Natural killer cell (primary cell): ENCODE measurements at regions not wholly inside any gene's neighbourhood (a gene's known extent, or its start where the extent isn't known, plus 50 kb on each side); places are given as distances from the start of the nearest gene placed in this dataset.

Experiments
- ATAC-seq, 3 donors: fragments of 150-1000 bp in 2 of 3; fragments of 200-7000 bp in 1 of 3; cut with Tn5 transposase; 1 replicate in 1 of 3; 2 replicates in 2 of 3; pipeline ENCODE4 v1.10.0; 2021; ENCODE audit warnings: mild to moderate bottlenecking in 2 of 3, moderate library complexity in 2 of 3
- DNase-seq, 2 donors: peaks; one replicate each; pipeline versions ENCODE4 v3.0.0 to v3.0.0-alpha.2; 2013 to 2021; ENCODE audit warnings: mixed read lengths in 1 of 2
- H3K27ac ChIP-seq: one replicate; pipeline ENCODE4 v1.5.1; 2013; ENCODE audit warnings: mild to moderate bottlenecking, low read length
- H3K27me3 ChIP-seq: one replicate; pipeline ENCODE4 v1.6.1; 2013; ENCODE audit warnings: low read length; ENCODE audit not compliant: control insufficient read depth, insufficient read depth
- H3K36me3 ChIP-seq: one replicate; pipeline ENCODE4 v1.6.1; 2013; ENCODE audit warnings: low read length; ENCODE audit not compliant: control insufficient read depth, insufficient read depth
- H3K4me1 ChIP-seq: one replicate; pipeline ENCODE4 v1.6.1; 2013; ENCODE audit warnings: low read length; ENCODE audit not compliant: control insufficient read depth, insufficient read depth
- H3K4me3 ChIP-seq: one replicate; pipeline ENCODE4 v1.5.1; 2013; ENCODE audit warnings: low read length
- H3K9me3 ChIP-seq: one replicate; pipeline ENCODE4 v1.6.1; 2013; ENCODE audit warnings: low read length; ENCODE audit not compliant: control insufficient read depth, insufficient read depth
- H3K27ac Mint-ChIP-seq, 2 donors: one replicate each; pipeline ENCODE4 v1.8.0; 2022; ENCODE audit warnings: mild to moderate bottlenecking in 2 of 2, mixed read lengths in 2 of 2, moderate library complexity in 1 of 2
- H3K27me3 Mint-ChIP-seq, 2 donors: one replicate each; pipeline ENCODE4 v1.8.0; 2022; ENCODE audit warnings: low read depth in 2 of 2, mixed read lengths in 2 of 2
- H3K36me3 Mint-ChIP-seq: one replicate; pipeline ENCODE4 v1.8.0; 2022; ENCODE audit warnings: mixed read lengths
- H3K4me1 Mint-ChIP-seq, 2 donors: one replicate each; pipeline ENCODE4 v1.8.0; 2022; ENCODE audit warnings: mixed read lengths in 2 of 2
- H3K4me3 Mint-ChIP-seq: one replicate; pipeline ENCODE4 v1.8.0; 2022; ENCODE audit warnings: mild to moderate bottlenecking, moderate library complexity, mixed read lengths
- H3K9me3 Mint-ChIP-seq, 2 donors: one replicate each; pipeline ENCODE4 v1.8.0; 2022; ENCODE audit warnings: mixed read lengths in 2 of 2
- CTCF ChIP-seq: fragments of 200-600 bp; IDR thresholded peaks from one replicate; pipeline ENCODE4 v1.8.0; 2022; ENCODE audit warnings: antibody characterized with exemption
- WGBS: methylation state at CpG from one replicate; pipeline ENCODE4 v1.1.7; 2013; ENCODE audit warnings: missing lambda C conversion rate; ENCODE audit not compliant: insufficient coverage; 5-methylcytosine and 5-hydroxymethylcytosine counted together
- intact Hi-C: fragments of 100-400 bp; cut with micrococcal nuclease; formaldehyde crosslinking; loops from one replicate; pipeline ENCODE4 v1.14.2; 2022

- intact Hi-C loops, result no loop called here
- Mint-ChIP-seq H3K36me3 (peaks cover 15% of the 10 kb centered on the region), H3K4me3 (no peak overlapping the region), H3K27ac (no peak overlapping the region), H3K4me1 (no peaks in the 10 kb centered on the region), H3K27me3 (no peaks in the 10 kb centered on the region), H3K9me3 (peaks cover 8 to 13% of the 10 kb centered on the region in 2 donors)
- H3K4me1 ChIP-seq, result no peaks in the 10 kb centered on the region
- peaks cover 46% of the 10 kb centered on the region for H3K9me3 ChIP-seq
- 97% methylated on average over 39 of the region's 42 CpGs for WGBS
- H3K4me3 ChIP-seq, result no peak overlapping the region
- no peaks in the 10 kb centered on the region for H3K36me3 ChIP-seq
- DNase-seq, result no peak
- no peak for ATAC-seq
- H3K27ac ChIP-seq, result no peak overlapping the region
- no peak for TF ChIP-seq CTCF
- no peaks in the 10 kb centered on the region for H3K27me3 ChIP-seq
Observed at GRCh38 chr13:63843766-63844699, 2428.4 kb upstream of the PCDH20 start.

GRCh38 chr13:63842102-63842501 lies 2426.5 kb upstream of the PCDH20 start:
- Mint-ChIP-seq H3K4me1 (no peaks in the 10 kb centered on the region), H3K27me3 (no peaks in the 10 kb centered on the region), H3K36me3 (peaks cover 15% of the 10 kb centered on the region), H3K27ac (no peak overlapping the region), H3K9me3 (peaks cover 8 to 10% of the 10 kb centered on the region in 2 donors), H3K4me3 (no peak overlapping the region)
- Histone ChIP-seq H3K27me3 (no peaks in the 10 kb centered on the region), H3K9me3 (peaks cover 49% of the 10 kb centered on the region), H3K36me3 (no peaks in the 10 kb centered on the region), H3K27ac (no peak overlapping the region), H3K4me3 (no peak overlapping the region), H3K4me1 (no peaks in the 10 kb centered on the region)
- ATAC-seq (no peak), DNase-seq (no peak)
- TF ChIP-seq CTCF, result no peak
- WGBS, result 96% methylated on average over 17 of the region's 17 CpGs
- intact Hi-C loops, result no loop called here

GRCh38 chr13:63840551-63841421 lies 2425.1 kb upstream of the PCDH20 start:
- no peaks in the 10 kb centered on the region for H3K4me1 Mint-ChIP-seq
- H3K36me3 Mint-ChIP-seq, result peaks cover 4% of the 10 kb centered on the region
- H3K4me3 ChIP-seq, result no peak overlapping the region
- DNase-seq, result no peak
- TF ChIP-seq CTCF, result no peak
- no peak overlapping the region for H3K27ac Mint-ChIP-seq
- no peaks in the 10 kb centered on the region for H3K27me3 Mint-ChIP-seq
- no peaks in the 10 kb centered on the region for H3K4me1 ChIP-seq
- WGBS, result 92% methylated on average over 40 of the region's 44 CpGs
- intact Hi-C loops, result no loop called here
- ATAC-seq, result no peak
- no peak overlapping the region for H3K4me3 Mint-ChIP-seq
- peaks cover 49% of the 10 kb centered on the region for H3K9me3 ChIP-seq
- H3K27me3 ChIP-seq, result no peaks in the 10 kb centered on the region
- peaks cover 2 to 4% of the 10 kb centered on the region in 2 donors for H3K9me3 Mint-ChIP-seq
- H3K36me3 ChIP-seq, result no peaks in the 10 kb centered on the region
- no peak overlapping the region for H3K27ac ChIP-seq
